ENCODE measurements at regions not wholly inside any gene's neighbourhood (a gene's known extent, or its start where the extent isn't known, plus 50 kb on each side); places are given as distances from the start of the nearest gene placed in this dataset.

- DNase-seq, result peak; percentile 76
Measured at GRCh38 chr13:51518827-51519226, 65.4 kb upstream of the WDFY2 start.

- no peak for DNase-seq
Measured at GRCh38 chr13:51519771-51520216, 64.5 kb upstream of the WDFY2 start.

- peak; percentile 45 for DNase-seq
Measured at GRCh38 chr13:51520524-51520923, 63.7 kb upstream of the WDFY2 start.

GRCh38 chr13:51523082-51523518 is 61.2 kb upstream of the WDFY2 start:
- DNase-seq, result no peak

GRCh38 chr13:51524312-51524711 is 60.0 kb upstream of the WDFY2 start:
- DNase-seq, result peak; percentile 26

- peak; percentile 46 for DNase-seq
Measured at GRCh38 chr13:51524829-51525566, 59.3 kb upstream of the WDFY2 start.

GRCh38 chr13:51525567-51526167 is 58.6 kb upstream of the WDFY2 start:
- peak; percentile 36 for DNase-seq

- no peak for DNase-seq
Measured at GRCh38 chr13:51526202-51526601, 58.1 kb upstream of the WDFY2 start.

GRCh38 chr13:51532736-51533197 is 51.5 kb upstream of the WDFY2 start:
- no peak for DNase-seq

- DNase-seq, result no peak
Measured at GRCh38 chr13:51534041-51534817, 50.0 kb upstream of the WDFY2 start.

All from fibroblast of skin of back (primary cell).